ENCODE measurements at regions not wholly inside any gene's neighbourhood (a gene's known extent, or its start where the extent isn't known, plus 50 kb on each side); places are given as distances from the start of the nearest gene placed in this dataset.

- no peak overlapping the region for H3K9ac ChIP-seq (ENCODE audit: low read depth, low read length, poor library complexity, severe bottlenecking)
- H4K20me1 ChIP-seq (ENCODE audit: insufficient read depth, low read length, poor library complexity, severe bottlenecking), result no peaks in the 10 kb centered on the region
- H3K4me3 ChIP-seq (ENCODE audit: low read length, poor library complexity, severe bottlenecking), result peak overlapping the region; percentile 40
- no peaks in the 10 kb centered on the region for H3K27me3 ChIP-seq (ENCODE audit: insufficient read depth, low read length, poor library complexity, severe bottlenecking)
- H3K9me3 ChIP-seq (ENCODE audit: insufficient read depth, low read depth, low read length), result no peaks in the 10 kb centered on the region
- H3K4me1 ChIP-seq (ENCODE audit: insufficient read depth, low read length, poor library complexity, severe bottlenecking), result peaks cover 75% of the 10 kb centered on the region
- no peaks in the 10 kb centered on the region for H3K79me2 ChIP-seq (ENCODE audit: insufficient read depth, low read length)
- peaks cover 5% of the 10 kb centered on the region; the same call in 1 of the 2 replicates for H3F3A ChIP-seq (ENCODE audit: low read depth)
- no peak overlapping the region for H2AFZ ChIP-seq (ENCODE audit: low read length)
- no peak for TF ChIP-seq EZH2phosphoT487 (IDR thresholded peaks at IDR 0.05; ENCODE audit: borderline replicate concordance)
- TF ChIP-seq CTCF (conservative IDR thresholded peaks at IDR 0.05; ENCODE audit: low read length), result no peak
- no peaks in the 10 kb centered on the region for H3K36me3 ChIP-seq (ENCODE audit: insufficient read depth, low read length)
- H3K9me2 ChIP-seq (replicated peaks; ENCODE audit: low read depth, low read length), result no peaks in the 10 kb centered on the region
- peak overlapping the region; percentile 69 for H3K4me2 ChIP-seq (ENCODE audit: low read depth, low read length, poor library complexity, severe bottlenecking)
Measured at GRCh38 chr15:98139337-98139736, 178.8 kb downstream of the ARRDC4 start.

GRCh38 chr15:98142572-98142971 is 182.1 kb downstream of the ARRDC4 start:
- no peaks in the 10 kb centered on the region for H4K20me1 ChIP-seq (ENCODE audit: insufficient read depth, low read length, poor library complexity, severe bottlenecking)
- no peak for TF ChIP-seq EZH2phosphoT487 (IDR thresholded peaks at IDR 0.05; ENCODE audit: borderline replicate concordance)
- TF ChIP-seq CTCF (conservative IDR thresholded peaks at IDR 0.05; ENCODE audit: low read length), result peak; percentile 44; the same call in 1 of the 2 replicates
- no peak overlapping the region for H3K4me2 ChIP-seq (ENCODE audit: low read depth, low read length, poor library complexity, severe bottlenecking)
- peaks cover 5% of the 10 kb centered on the region; the same call in 1 of the 2 replicates for H3F3A ChIP-seq (ENCODE audit: low read depth)
- no peaks in the 10 kb centered on the region for H3K27me3 ChIP-seq (ENCODE audit: insufficient read depth, low read length, poor library complexity, severe bottlenecking)
- no peaks in the 10 kb centered on the region for H3K9me2 ChIP-seq (replicated peaks; ENCODE audit: low read depth, low read length)
- no peaks in the 10 kb centered on the region for H3K9me3 ChIP-seq (ENCODE audit: insufficient read depth, low read depth, low read length)
- H3K9ac ChIP-seq (ENCODE audit: low read depth, low read length, poor library complexity, severe bottlenecking), result no peak overlapping the region
- peaks cover 82% of the 10 kb centered on the region for H3K4me1 ChIP-seq (ENCODE audit: insufficient read depth, low read length, poor library complexity, severe bottlenecking)
- no peaks in the 10 kb centered on the region for H3K36me3 ChIP-seq (ENCODE audit: insufficient read depth, low read length)
- H2AFZ ChIP-seq (ENCODE audit: low read length), result no peak overlapping the region
- H3K79me2 ChIP-seq (ENCODE audit: insufficient read depth, low read length), result no peaks in the 10 kb centered on the region
- no peak overlapping the region for H3K4me3 ChIP-seq (ENCODE audit: low read length, poor library complexity, severe bottlenecking)

GRCh38 chr15:98143116-98143515 is 182.6 kb downstream of the ARRDC4 start:
- TF ChIP-seq EZH2phosphoT487 (IDR thresholded peaks at IDR 0.05; ENCODE audit: borderline replicate concordance) (no peak), CTCF (conservative IDR thresholded peaks at IDR 0.05; ENCODE audit: low read length) (no peak)
- no peaks in the 10 kb centered on the region for H3K9me3 ChIP-seq (ENCODE audit: insufficient read depth, low read depth, low read length)
- no peaks in the 10 kb centered on the region for H3K79me2 ChIP-seq (ENCODE audit: insufficient read depth, low read length)
- H3F3A ChIP-seq (ENCODE audit: low read depth), result peaks cover 5% of the 10 kb centered on the region; the same call in 1 of the 2 replicates
- no peaks in the 10 kb centered on the region for H3K36me3 ChIP-seq (ENCODE audit: insufficient read depth, low read length)
- H4K20me1 ChIP-seq (ENCODE audit: insufficient read depth, low read length, poor library complexity, severe bottlenecking), result no peaks in the 10 kb centered on the region
- H2AFZ ChIP-seq (ENCODE audit: low read length), result peak overlapping the region; percentile 13; the same call in 1 of the 2 replicates
- no peaks in the 10 kb centered on the region for H3K27me3 ChIP-seq (ENCODE audit: insufficient read depth, low read length, poor library complexity, severe bottlenecking)
- H3K4me1 ChIP-seq (ENCODE audit: insufficient read depth, low read length, poor library complexity, severe bottlenecking), result peaks cover 84% of the 10 kb centered on the region
- H3K9ac ChIP-seq (ENCODE audit: low read depth, low read length, poor library complexity, severe bottlenecking), result no peak overlapping the region
- no peak overlapping the region for H3K4me2 ChIP-seq (ENCODE audit: low read depth, low read length, poor library complexity, severe bottlenecking)
- H3K9me2 ChIP-seq (replicated peaks; ENCODE audit: low read depth, low read length), result no peaks in the 10 kb centered on the region
- no peak overlapping the region for H3K4me3 ChIP-seq (ENCODE audit: low read length, poor library complexity, severe bottlenecking)

Measured in Loucy (cell line).